ENCODE measurements at regions not wholly inside any gene's neighbourhood (a gene's known extent, or its start where the extent isn't known, plus 50 kb on each side); places are given as distances from the start of the nearest gene placed in this dataset.

DNA sequence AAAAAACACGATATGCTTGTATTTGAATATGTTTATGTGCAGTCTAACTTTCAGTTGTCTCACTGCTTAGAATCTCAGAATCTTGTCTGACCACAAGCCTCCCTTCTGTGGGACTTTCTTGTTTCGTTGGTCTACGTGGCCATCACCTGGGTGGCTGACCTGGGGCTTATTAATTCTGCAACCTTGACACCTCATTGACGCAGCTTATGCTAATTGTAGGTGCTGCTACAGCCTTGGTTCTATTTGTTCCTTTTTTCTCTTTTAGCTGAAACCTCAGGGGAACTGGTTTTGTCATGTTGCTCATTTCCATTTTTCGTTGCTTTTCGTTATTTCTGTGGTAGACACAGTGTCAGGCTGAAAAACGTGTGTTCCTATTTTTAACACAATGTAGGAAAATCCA, 273.7 kb downstream of the SLC4A3 start:
- TF ChIP-seq, protein P1, sequence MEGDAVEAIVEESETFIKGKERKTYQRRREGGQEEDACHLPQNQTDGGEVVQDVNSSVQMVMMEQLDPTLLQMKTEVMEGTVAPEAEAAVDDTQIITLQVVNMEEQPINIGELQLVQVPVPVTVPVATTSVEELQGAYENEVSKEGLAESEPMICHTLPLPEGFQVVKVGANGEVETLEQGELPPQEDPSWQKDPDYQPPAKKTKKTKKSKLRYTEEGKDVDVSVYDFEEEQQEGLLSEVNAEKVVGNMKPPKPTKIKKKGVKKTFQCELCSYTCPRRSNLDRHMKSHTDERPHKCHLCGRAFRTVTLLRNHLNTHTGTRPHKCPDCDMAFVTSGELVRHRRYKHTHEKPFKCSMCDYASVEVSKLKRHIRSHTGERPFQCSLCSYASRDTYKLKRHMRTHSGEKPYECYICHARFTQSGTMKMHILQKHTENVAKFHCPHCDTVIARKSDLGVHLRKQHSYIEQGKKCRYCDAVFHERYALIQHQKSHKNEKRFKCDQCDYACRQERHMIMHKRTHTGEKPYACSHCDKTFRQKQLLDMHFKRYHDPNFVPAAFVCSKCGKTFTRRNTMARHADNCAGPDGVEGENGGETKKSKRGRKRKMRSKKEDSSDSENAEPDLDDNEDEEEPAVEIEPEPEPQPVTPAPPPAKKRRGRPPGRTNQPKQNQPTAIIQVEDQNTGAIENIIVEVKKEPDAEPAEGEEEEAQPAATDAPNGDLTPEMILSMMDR (IDR thresholded peaks at IDR 0.05): no peak
- TF ChIP-seq ZFX (IDR thresholded peaks at IDR 0.05; ENCODE audit: borderline replicate concordance): no peak

All from 22Rv1 (cell line).